ENCODE measurements at regions not wholly inside any gene's neighbourhood (a gene's known extent, or its start where the extent isn't known, plus 50 kb on each side); places are given as distances from the start of the nearest gene placed in this dataset.

- no peak for DNase-seq
Observed at GRCh38 chr13:103308667-103309066, 242.4 kb upstream of the SLC10A2 start.

- DNase-seq, result no peak
Observed at GRCh38 chr13:103306163-103306562, 239.9 kb upstream of the SLC10A2 start.

GRCh38 chr13:103303078-103303651 is 236.9 kb upstream of the SLC10A2 start:
- no peak for DNase-seq

- DNase-seq, result no peak
Observed at GRCh38 chr13:103302676-103303075, 236.5 kb upstream of the SLC10A2 start.

- no peak for DNase-seq
Observed at GRCh38 chr13:103299079-103299478, 232.9 kb upstream of the SLC10A2 start.

- DNase-seq, result no peak
Observed at GRCh38 chr13:103297083-103297482, 230.9 kb upstream of the SLC10A2 start.

GRCh38 chr13:103291798-103292572 is 225.8 kb upstream of the SLC10A2 start:
- DNase-seq, result no peak

GRCh38 chr13:103291226-103291625 is 225.0 kb upstream of the SLC10A2 start:
- no peak for DNase-seq

- DNase-seq, result no peak
Observed at GRCh38 chr13:103289681-103290080, 223.5 kb upstream of the SLC10A2 start.

GRCh38 chr13:103288114-103288513 is 221.9 kb upstream of the SLC10A2 start:
- no peak for DNase-seq

GRCh38 chr13:103287659-103288058 is 221.4 kb upstream of the SLC10A2 start:
- DNase-seq, result no peak

- no peak for DNase-seq
Observed at GRCh38 chr13:103284466-103284865, 218.2 kb upstream of the SLC10A2 start.

GRCh38 chr13:103283451-103283820 is 217.2 kb upstream of the SLC10A2 start:
- no peak for DNase-seq

- no peak for DNase-seq
Observed at GRCh38 chr13:103282571-103283450, 216.6 kb upstream of the SLC10A2 start.

GRCh38 chr13:103277959-103278694 is 211.9 kb upstream of the SLC10A2 start:
- no peak for DNase-seq

- DNase-seq, result no peak
Observed at GRCh38 chr13:103276775-103277498, 210.7 kb upstream of the SLC10A2 start.

GRCh38 chr13:103275722-103276121 is 209.5 kb upstream of the SLC10A2 start:
- DNase-seq, result no peak

GRCh38 chr13:103275081-103275480 is 208.9 kb upstream of the SLC10A2 start:
- no peak for DNase-seq

GRCh38 chr13:103273825-103274224 is 207.6 kb upstream of the SLC10A2 start:
- no peak for DNase-seq

- DNase-seq, result no peak
Observed at GRCh38 chr13:103272770-103273169, 206.6 kb upstream of the SLC10A2 start.

GRCh38 chr13:103263448-103263847 is 197.2 kb upstream of the SLC10A2 start:
- DNase-seq, result no peak

GRCh38 chr13:103255587-103256301 is 189.5 kb upstream of the SLC10A2 start:
- no peak for DNase-seq

Measured in NCI-H446 treated with DMSO at 0.1 percent for 48 hours (cell line).